SK-N-MC (cell line): ENCODE measurements at regions not wholly inside any gene's neighbourhood (a gene's known extent, or its start where the extent isn't known, plus 50 kb on each side); places are given as distances from the start of the nearest gene placed in this dataset.

Source experiments
- EZH2 ChIP-seq: fragments of 200-600 bp; sonication (generic); IDR thresholded peaks from one replicate; pipeline ENCODE4 v1.6.1; 2017; ENCODE audit warnings: antibody characterized with exemption
- POLR2AphosphoS5 ChIP-seq: IDR thresholded peaks from 2 replicates; pipeline ENCODE4 v1.6.1; 2012; ENCODE audit warnings: mild to moderate bottlenecking, low read depth, low read length, borderline replicate concordance

DNA sequence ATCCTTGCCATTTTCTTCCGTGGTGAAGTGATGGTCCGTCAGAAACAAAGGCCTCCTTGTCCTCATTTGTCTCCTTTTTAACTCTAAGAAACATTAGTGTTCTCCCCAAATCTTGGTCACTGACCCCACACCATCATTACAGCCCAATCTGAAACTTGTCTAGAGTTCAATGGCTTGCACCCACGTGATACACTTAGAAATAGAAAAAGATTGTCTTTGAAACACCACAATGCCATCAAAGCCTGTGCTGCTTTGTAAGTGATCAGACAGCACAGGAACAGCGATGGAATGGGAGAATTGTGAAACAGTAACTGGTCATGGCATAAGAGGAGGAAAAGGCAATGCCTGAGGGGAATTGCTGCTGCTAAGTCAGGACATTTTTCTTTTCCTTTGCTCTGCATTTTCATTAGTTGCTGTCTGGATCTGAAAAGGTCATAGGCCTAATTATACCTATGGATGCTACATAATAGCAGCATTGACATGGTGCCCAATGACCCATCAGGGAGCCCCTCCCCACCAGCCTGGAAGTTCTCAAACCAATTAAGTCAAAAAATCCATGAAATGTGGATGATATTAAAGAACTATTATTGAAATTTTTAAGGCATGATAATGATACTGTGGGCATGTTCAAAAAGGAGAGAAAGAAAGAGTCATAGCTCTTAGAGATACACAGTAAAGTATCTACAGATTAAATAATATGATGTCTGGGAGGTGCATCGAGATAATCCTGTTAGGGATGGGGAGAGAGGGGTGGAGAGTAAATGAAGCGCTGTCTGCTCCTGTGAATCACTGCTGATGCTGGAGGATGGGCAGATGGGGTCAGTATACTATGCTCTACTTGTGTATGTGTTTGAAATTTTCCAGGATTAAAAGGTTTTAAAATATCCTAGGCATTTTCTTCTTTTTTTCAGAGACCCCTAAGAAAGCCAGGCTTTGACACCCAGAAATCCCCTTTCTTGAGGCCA lies 83.6 kb downstream of the ENC1 start:
- TF ChIP-seq POLR2AphosphoS5 (no peak), EZH2 (no peak)
